ENCODE measurements at regions not wholly inside any gene's neighbourhood (a gene's known extent, or its start where the extent isn't known, plus 50 kb on each side); places are given as distances from the start of the nearest gene placed in this dataset.

- ChIA-PET CTCF (no interaction called here), POLR2A (no interaction called here)
- Histone ChIP-seq H2AFZ (ENCODE audit: low read depth, low read length) (no peak overlapping the region), H3K9ac (replicated peaks; ENCODE audit: extremely low read depth, insufficient read depth, low read length) (no peak overlapping the region), H3K27me3 (ENCODE audit: control insufficient read depth in 2 of 2, insufficient read depth in 2 of 2, low read length in 2 of 2) (no peaks in the 10 kb centered on the region), H3K79me2 (ENCODE audit: control insufficient read depth, insufficient read depth, low read length) (no peaks in the 10 kb centered on the region), H4K20me1 (replicated peaks; ENCODE audit: control insufficient read depth, extremely low read depth, insufficient read depth, low read length) (no peaks in the 10 kb centered on the region), H3K36me3 (ENCODE audit: control insufficient read depth in 2 of 2, extremely low read depth in 1 of 2, insufficient read depth in 2 of 2, low read length in 2 of 2) (no peaks in the 10 kb centered on the region), H3K4me3 (replicated peaks in 1 of 3; ENCODE audit: insufficient read depth in 1 of 3, low read depth in 1 of 3, low read length in 3 of 3) (no peak overlapping the region), H3K9me3 (replicated peaks; ENCODE audit: control insufficient read depth, insufficient read depth, low read length) (no peaks in the 10 kb centered on the region), H3K9me1 (replicated peaks; ENCODE audit: control insufficient read depth, extremely low read depth, insufficient read depth, low read length) (no peaks in the 10 kb centered on the region), H3K4me2 (ENCODE audit: insufficient read depth, low read length) (no peak overlapping the region), H3K4me1 (ENCODE audit: control insufficient read depth, extremely low read depth, insufficient read depth, low read length) (no peaks in the 10 kb centered on the region), H3K27ac (ENCODE audit: insufficient read depth, low read depth, low read length) (no peak overlapping the region)
- no TSS peak for BruUV-seq (replicated peaks)
- dilution Hi-C loops (cut with MboI; ENCODE audit: extremely low pct_ligation_motif_present, low sequenced_read_pairs) (no loop called here), intact Hi-C loops (cut with micrococcal nuclease) (no loop called here)
- TF ChIP-seq JUN (IDR thresholded peaks at IDR 0.05; ENCODE audit: borderline replicate concordance, insufficient read depth, insufficient read length, low read depth) (no peak), POLR2AphosphoS5 (IDR thresholded peaks at IDR 0.05; ENCODE audit: insufficient read depth, low read depth, low read length) (no peak), MYC (IDR thresholded peaks at IDR 0.05; ENCODE audit: low read depth, low read length) (no peak), MAX (IDR thresholded peaks at IDR 0.05; ENCODE audit: insufficient read depth, insufficient read length) (no peak), GATA2 (IDR thresholded peaks at IDR 0.05; ENCODE audit: insufficient read depth, insufficient read length, low read depth, low read length) (no peak), POLR2A (IDR thresholded peaks at IDR 0.05; ENCODE audit: low read depth, low read length) (no peak), FOS (IDR thresholded peaks at IDR 0.05; ENCODE audit: borderline replicate concordance, insufficient read depth, low read length) (no peak), EZH2 (IDR thresholded peaks at IDR 0.05; ENCODE audit: borderline replicate concordance, low read depth, low read length, severe bottlenecking) (no peak), CTCF (IDR thresholded peaks at IDR 0.05; ENCODE audit: extremely low read depth in 1 of 2, insufficient read depth in 1 of 2, low read depth in 1 of 2, low read length in 2 of 2) (no peak)
- DNase-seq (ENCODE audit: low read depth, low spot score) = no peak
- FAIRE-seq = no peak
Measured at GRCh38 chr12:67876305-67876915, 112.8 kb upstream of the IFNG-AS1 start.
